OCI-LY7 (cell line): ENCODE measurements at regions not wholly inside any gene's neighbourhood (a gene's known extent, or its start where the extent isn't known, plus 50 kb on each side); places are given as distances from the start of the nearest gene placed in this dataset.

Experiments used
- CTCF ChIP-seq: fragments of 200-600 bp; sonication (generic); conservative IDR thresholded peaks from 2 replicates; pipeline ENCODE4 v1.5.1; 2014; ENCODE audit warnings: mild to moderate bottlenecking, antibody characterized with exemption, low read length, moderate library complexity, mixed read lengths
- EZH2phosphoT487 ChIP-seq: fragments of 200-600 bp; sonication (generic); IDR thresholded peaks from 2 replicates; pipeline ENCODE4 v1.6.1; 2018; ENCODE audit warnings: low read depth, borderline replicate concordance, mild to moderate bottlenecking, mixed run types, antibody characterized with exemption, low read length, moderate library complexity, mixed read lengths

GRCh38 chr6:165844801-165845364, 181.8 kb upstream of the PDE10A start:
- TF ChIP-seq CTCF: no peak
- TF ChIP-seq EZH2phosphoT487: no peak
